B cell (primary cell): ENCODE measurements at regions not wholly inside any gene's neighbourhood (a gene's known extent, or its start where the extent isn't known, plus 50 kb on each side); places are given as distances from the start of the nearest gene placed in this dataset.

Experiments
- ATAC-seq: fragments of 200-7000 bp; cut with Tn5 transposase; one replicate; pipeline ENCODE4 v1.10.0; 2021; ENCODE audit warnings: low read depth, mild to moderate bottlenecking, moderate number of reproducible peaks, moderate library complexity
- CTCF ChIA-PET: fragments of 350-600 bp; sonication (Branson Sonifier 250); formaldehyde crosslinking; loops from one replicate; lab custom pipeline; 2021; ENCODE audit warnings: antibody characterized with exemption, inconsistent platforms; lab: Charles Lee
- POLR2A ChIA-PET: fragments of 350-600 bp; sonication (Branson Sonifier 250); formaldehyde crosslinking; loops from one replicate; lab custom pipeline; 2021; ENCODE audit warnings: antibody characterized with exemption; lab: Charles Lee
- DNase-seq: peaks from one replicate; pipeline ENCODE4 v3.0.0; 2013
- H2AFZ ChIP-seq: 2 replicates; pipeline ENCODE4 v1.6.1; 2012; ENCODE audit warnings: mild to moderate bottlenecking, low read depth, low read length; ENCODE audit not compliant: insufficient read depth, poor library complexity, severe bottlenecking
- H3K27ac ChIP-seq, 2 donors: 1 replicate in 1 of 2; 2 replicates in 1 of 2; pipeline ENCODE4 v1.5.1; 2012 to 2013; ENCODE audit warnings: low read length in 2 of 2, mild to moderate bottlenecking in 2 of 2, moderate library complexity in 1 of 2
- H3K27me3 ChIP-seq, 4 experiments: fragments of 200-600 bp in 1 of 4; sonication (generic) in 1 of 4; replicated peaks in 1 of 4; 1 replicate in 2 of 4; 2 replicates in 2 of 4; pipeline versions ENCODE4 v1.6.1 to v1.7.0; 2013 to 2016; ENCODE audit warnings: low read length in 3 of 4, mild to moderate bottlenecking in 2 of 4, mixed read lengths in 1 of 4, moderate library complexity in 1 of 4; ENCODE audit not compliant: insufficient read depth in 4 of 4, control insufficient read depth in 3 of 4; ENCODE audit errors: control extremely low read depth in 1 of 4
- H3K36me3 ChIP-seq, 2 experiments: replicated peaks in 1 of 2; 1 replicate in 1 of 2; 2 replicates in 1 of 2; pipeline versions ENCODE4 v1.6.1 to v1.7.1; 2013; ENCODE audit warnings: low read length in 1 of 2; ENCODE audit not compliant: insufficient read depth in 2 of 2, control insufficient read depth in 1 of 2; ENCODE audit errors: control extremely low read depth in 1 of 2, extremely low read depth in 1 of 2
- H3K4me1 ChIP-seq, 2 donors: fragments of 200-600 bp in 1 of 2; sonication (generic) in 1 of 2; 1 replicate in 1 of 2; 2 replicates in 1 of 2; pipeline versions ENCODE4 v1.5.1 to v1.6.1; 2013 to 2017; ENCODE audit warnings: low read length in 2 of 2; ENCODE audit not compliant: control insufficient read depth in 2 of 2, insufficient read depth in 2 of 2
- H3K4me2 ChIP-seq: replicated peaks from 2 replicates; pipeline ENCODE3; 2012; ENCODE audit warnings: mild to moderate bottlenecking, low read depth, low read length; ENCODE audit not compliant: poor library complexity, severe bottlenecking
- H3K4me3 ChIP-seq, 5 experiments: fragments of 200-600 bp in 1 of 5; sonication (generic) in 1 of 5; 1 replicate in 3 of 5; 2 replicates in 2 of 5; pipeline versions ENCODE4 v1.5.1 to v1.7.0; 2011 to 2016; ENCODE audit warnings: low read length in 4 of 5, mild to moderate bottlenecking in 4 of 5, low read depth in 2 of 5, control low read depth in 1 of 5, moderate library complexity in 1 of 5; ENCODE audit not compliant: insufficient read depth in 1 of 5; ENCODE audit errors: control extremely low read depth in 1 of 5, extremely low read depth in 1 of 5
- H3K79me2 ChIP-seq: fragments of 200-600 bp; sonication (generic); one replicate; pipeline ENCODE4 v1.6.0; 2016; ENCODE audit warnings: low read length; ENCODE audit not compliant: control insufficient read depth, insufficient read depth
- H3K9ac ChIP-seq: fragments of 200-600 bp; sonication (generic); 2 replicates; pipeline ENCODE4 v1.6.1; 2017; ENCODE audit warnings: mild to moderate bottlenecking, low read length, moderate library complexity
- H3K9me3 ChIP-seq, 3 donors: one replicate each; pipeline versions ENCODE4 v1.6.1 to v1.7.1; 2013; ENCODE audit warnings: low read length in 2 of 3; ENCODE audit not compliant: control insufficient read depth in 2 of 3, insufficient read depth in 1 of 3; ENCODE audit errors: control extremely low read depth in 1 of 3
- H4K20me1 ChIP-seq: 2 replicates; pipeline ENCODE4 v1.6.0; 2012; ENCODE audit warnings: mild to moderate bottlenecking, low read length; ENCODE audit not compliant: insufficient read depth, control insufficient read depth, poor library complexity, severe bottlenecking
- H3K27ac Mint-ChIP-seq: one replicate; pipeline ENCODE4 v1.8.0; 2021; ENCODE audit warnings: mixed read lengths
- H3K27me3 Mint-ChIP-seq: one replicate; pipeline ENCODE4 v1.8.0; 2021; ENCODE audit warnings: mixed read lengths
- H3K4me1 Mint-ChIP-seq: one replicate; pipeline ENCODE4 v1.8.0; 2021; ENCODE audit warnings: mixed read lengths
- H3K4me3 Mint-ChIP-seq: one replicate; pipeline ENCODE4 v1.8.0; 2021; ENCODE audit warnings: mixed read lengths
- H3K9me3 Mint-ChIP-seq: one replicate; pipeline ENCODE4 v1.8.0; 2022; ENCODE audit warnings: mixed read lengths; ENCODE audit not compliant: insufficient read depth
- EZH2 ChIP-seq: IDR thresholded peaks from 2 replicates; pipeline ENCODE4 v1.6.1; 2012; ENCODE audit warnings: borderline replicate concordance, low read depth, mild to moderate bottlenecking, moderate library complexity, low read length; ENCODE audit not compliant: insufficient read depth, poor library complexity, severe bottlenecking
- WGBS: methylation state at CpG from one replicate; pipeline ENCODE4 v1.1.5; 2013; ENCODE audit warnings: missing lambda C conversion rate; ENCODE audit not compliant: insufficient coverage; 5-methylcytosine and 5-hydroxymethylcytosine counted together
- intact Hi-C: fragments of 100-400 bp; cut with micrococcal nuclease; formaldehyde crosslinking; loops from one replicate; pipeline ENCODE4 v1.10.0; 2022
- TF ChIP-seq, protein P1 (sequence below): fragments of 200-600 bp; IDR thresholded peaks from one replicate; pipeline ENCODE4 v1.8.0; 2022; ENCODE audit warnings: antibody characterized with exemption, mild to moderate bottlenecking

DNA sequence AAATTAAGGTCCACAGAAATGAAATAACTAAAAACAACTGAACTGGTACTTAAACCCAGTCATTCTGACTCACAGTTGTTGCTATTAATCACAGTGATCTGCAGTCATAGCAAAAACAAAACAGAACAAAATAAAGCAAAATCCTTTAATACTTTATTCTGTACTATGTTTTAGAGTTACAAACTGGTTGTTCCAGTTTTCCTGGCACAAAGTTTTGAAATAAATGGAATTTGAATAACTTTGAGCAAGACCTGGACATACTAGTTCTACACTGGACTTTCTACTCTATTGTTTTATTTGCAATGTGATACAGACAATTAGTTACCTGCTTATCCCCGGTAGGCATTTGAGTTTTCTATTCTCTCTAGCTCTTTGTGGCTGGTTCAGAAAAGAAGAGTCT, 147.9 kb downstream of the DMRT2 start:
- H3K9me3 ChIP-seq = peaks cover 0 to 3% (median 0%) of the 10 kb centered on the region in 3 donors
- TF ChIP-seq EZH2 = no peak
- TF ChIP-seq, protein P1, sequence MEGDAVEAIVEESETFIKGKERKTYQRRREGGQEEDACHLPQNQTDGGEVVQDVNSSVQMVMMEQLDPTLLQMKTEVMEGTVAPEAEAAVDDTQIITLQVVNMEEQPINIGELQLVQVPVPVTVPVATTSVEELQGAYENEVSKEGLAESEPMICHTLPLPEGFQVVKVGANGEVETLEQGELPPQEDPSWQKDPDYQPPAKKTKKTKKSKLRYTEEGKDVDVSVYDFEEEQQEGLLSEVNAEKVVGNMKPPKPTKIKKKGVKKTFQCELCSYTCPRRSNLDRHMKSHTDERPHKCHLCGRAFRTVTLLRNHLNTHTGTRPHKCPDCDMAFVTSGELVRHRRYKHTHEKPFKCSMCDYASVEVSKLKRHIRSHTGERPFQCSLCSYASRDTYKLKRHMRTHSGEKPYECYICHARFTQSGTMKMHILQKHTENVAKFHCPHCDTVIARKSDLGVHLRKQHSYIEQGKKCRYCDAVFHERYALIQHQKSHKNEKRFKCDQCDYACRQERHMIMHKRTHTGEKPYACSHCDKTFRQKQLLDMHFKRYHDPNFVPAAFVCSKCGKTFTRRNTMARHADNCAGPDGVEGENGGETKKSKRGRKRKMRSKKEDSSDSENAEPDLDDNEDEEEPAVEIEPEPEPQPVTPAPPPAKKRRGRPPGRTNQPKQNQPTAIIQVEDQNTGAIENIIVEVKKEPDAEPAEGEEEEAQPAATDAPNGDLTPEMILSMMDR = no peak
- CTCF ChIA-PET = no interaction called here
- no peaks in the 10 kb centered on the region for H3K27me3 ChIP-seq
- no peaks in the 10 kb centered on the region for H3K36me3 ChIP-seq
- intact Hi-C loops = no loop called here
- Mint-ChIP-seq H3K9me3 (no peaks in the 10 kb centered on the region), H3K4me3 (no peak overlapping the region), H3K27ac (no peak overlapping the region), H3K27me3 (no peaks in the 10 kb centered on the region), H3K4me1 (no peaks in the 10 kb centered on the region)
- H3K9ac ChIP-seq = no peak overlapping the region
- WGBS = no CpG with 5 or more reads among the region's 1 CpG
- no peak overlapping the region for H3K4me3 ChIP-seq
- ATAC-seq = no peak
- no peak overlapping the region for H2AFZ ChIP-seq
- H3K27ac ChIP-seq = no peak overlapping the region
- POLR2A ChIA-PET = no interaction called here
- H4K20me1 ChIP-seq = no peaks in the 10 kb centered on the region
- no peaks in the 10 kb centered on the region for H3K79me2 ChIP-seq
- H3K4me2 ChIP-seq = no peak overlapping the region
- H3K4me1 ChIP-seq = no peaks in the 10 kb centered on the region
- DNase-seq = no peak

DNA sequence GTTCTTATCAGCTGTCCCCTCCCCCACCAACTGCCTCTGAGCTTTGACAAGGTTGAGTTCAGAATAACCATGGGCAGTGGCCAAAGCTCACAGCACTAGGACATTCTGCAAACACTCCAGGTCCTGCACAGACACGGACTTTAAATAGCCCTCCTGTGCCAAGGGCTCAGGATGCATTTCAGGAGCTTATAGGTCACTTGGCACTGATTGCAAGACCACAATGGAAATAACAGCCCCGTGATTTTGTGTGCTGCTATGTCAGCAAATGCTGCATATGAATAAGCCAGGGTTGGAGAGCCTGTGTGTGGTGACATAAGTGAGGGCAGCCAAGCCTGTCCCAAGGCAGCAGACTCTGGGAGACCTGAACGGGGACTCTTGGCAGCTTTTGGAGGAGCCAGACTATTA, 150.7 kb downstream of the DMRT2 start:
- Histone ChIP-seq H4K20me1 (no peaks in the 10 kb centered on the region), H3K27ac (no peak overlapping the region), H3K4me3 (no peak overlapping the region), H3K79me2 (no peaks in the 10 kb centered on the region), H3K4me1 (no peaks in the 10 kb centered on the region), H3K4me2 (no peak overlapping the region), H3K36me3 (no peaks in the 10 kb centered on the region), H3K9ac (no peak overlapping the region), H3K27me3 (no peaks in the 10 kb centered on the region), H2AFZ (no peak overlapping the region), H3K9me3 (peaks cover 0 to 2% (median 0%) of the 10 kb centered on the region in 3 donors)
- no peaks in the 10 kb centered on the region for H3K27me3 Mint-ChIP-seq
- no peak for ATAC-seq
- 80% methylated on average over 3 of the region's 3 CpGs for WGBS
- ChIA-PET POLR2A (no interaction called here), CTCF (no interaction called here)
- intact Hi-C loops = no loop called here
- H3K9me3 Mint-ChIP-seq = no peaks in the 10 kb centered on the region
- no peaks in the 10 kb centered on the region for H3K4me1 Mint-ChIP-seq
- H3K27ac Mint-ChIP-seq = no peak overlapping the region
- no peak for TF ChIP-seq EZH2
- TF ChIP-seq, protein P1 = no peak
- no peak for DNase-seq
- H3K4me3 Mint-ChIP-seq = no peak overlapping the region
